GM19438 (cell line): ENCODE measurements at regions not wholly inside any gene's neighbourhood (a gene's known extent, or its start where the extent isn't known, plus 50 kb on each side); places are given as distances from the start of the nearest gene placed in this dataset.

ENCODE experiments used
- ATAC-seq: cut with Tn5 transposase; IDR thresholded peaks from one replicate; pipeline ENCODE4 v1.9.1; 2021; ENCODE audit warnings: low read depth; ENCODE audit not compliant: unreplicated experiment

GRCh38 chr3:188053710-188054380, 100.1 kb upstream of the LPP start:
- no peak for ATAC-seq

DNA sequence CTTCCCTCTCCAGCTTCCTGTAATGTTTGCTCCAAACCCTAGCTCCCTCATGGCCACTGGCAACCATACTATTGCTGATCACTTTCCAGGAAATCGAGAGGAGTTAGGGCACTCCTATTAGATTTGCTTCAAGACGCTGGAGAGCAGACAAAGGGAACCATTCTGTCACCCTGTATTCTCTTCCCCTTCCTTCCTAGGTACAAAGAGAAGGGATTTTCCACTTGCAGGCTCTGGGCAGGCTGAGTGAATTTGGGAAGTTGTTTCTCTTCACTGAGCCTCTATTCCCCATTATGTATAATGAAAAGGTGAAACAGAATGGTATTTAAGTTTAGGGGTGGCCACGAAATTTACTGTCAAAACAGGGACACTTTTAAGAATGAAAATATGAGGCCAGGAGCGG, 99.4 kb upstream of the LPP start:
- no peak for ATAC-seq

- no peak for ATAC-seq
Observed at GRCh38 chr3:188055388-188055787, 98.6 kb upstream of the LPP start.

DNA sequence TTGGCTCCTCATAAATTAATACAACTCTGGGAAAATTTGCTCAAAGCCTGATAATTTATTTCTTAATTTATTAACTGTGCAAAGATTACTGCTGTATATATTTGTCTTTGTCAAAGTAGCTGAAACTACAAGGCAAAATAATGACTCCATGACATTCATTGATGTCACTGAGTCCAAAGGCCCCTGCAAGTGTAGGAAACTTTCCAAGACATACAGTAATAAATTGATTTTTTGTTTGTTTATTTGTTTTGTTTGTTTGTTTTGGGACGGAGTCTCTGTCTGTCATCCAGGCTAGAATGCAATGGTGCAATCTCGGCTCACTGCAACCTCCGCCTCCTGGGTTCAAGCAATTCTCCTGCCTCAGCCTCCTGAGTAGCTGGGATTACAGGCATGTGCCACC, 96.8 kb upstream of the LPP start:
- no peak for ATAC-seq

DNA sequence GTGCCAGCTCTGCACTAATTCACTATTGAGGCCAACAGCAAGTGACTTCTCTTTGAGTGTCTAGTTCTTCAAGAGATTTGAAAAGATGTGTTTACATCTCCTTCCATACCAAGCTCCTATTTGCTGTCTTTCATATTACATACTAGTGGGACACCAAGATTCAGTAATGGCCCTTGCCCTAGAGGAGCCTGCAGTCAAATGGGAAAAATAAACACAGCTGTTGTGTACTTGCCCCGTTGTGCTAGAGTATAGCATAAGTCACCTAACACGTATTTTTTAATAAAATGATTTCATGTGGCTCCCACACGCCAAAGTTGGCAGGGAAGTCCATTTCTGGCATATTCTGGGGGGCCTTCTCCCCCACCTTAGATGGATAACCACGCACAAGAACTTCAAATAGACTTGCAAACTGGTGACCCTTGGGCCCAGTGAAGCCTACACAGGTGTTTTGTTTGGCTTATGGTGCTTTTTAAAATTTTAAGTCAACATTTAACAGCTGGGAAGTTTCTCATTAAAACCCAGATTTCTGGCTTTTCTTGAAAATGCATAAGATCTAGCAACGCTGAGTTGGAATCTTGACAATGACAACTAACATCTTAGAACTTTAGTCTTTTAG, 95.3 kb upstream of the LPP start:
- ATAC-seq: no peak

GRCh38 chr3:188059351-188059750, 94.6 kb upstream of the LPP start:
- no peak for ATAC-seq

GRCh38 chr3:188060264-188060835, 93.6 kb upstream of the LPP start:
- ATAC-seq: no peak

GRCh38 chr3:188060840-188061544, 93.0 kb upstream of the LPP start:
- ATAC-seq: no peak

DNA sequence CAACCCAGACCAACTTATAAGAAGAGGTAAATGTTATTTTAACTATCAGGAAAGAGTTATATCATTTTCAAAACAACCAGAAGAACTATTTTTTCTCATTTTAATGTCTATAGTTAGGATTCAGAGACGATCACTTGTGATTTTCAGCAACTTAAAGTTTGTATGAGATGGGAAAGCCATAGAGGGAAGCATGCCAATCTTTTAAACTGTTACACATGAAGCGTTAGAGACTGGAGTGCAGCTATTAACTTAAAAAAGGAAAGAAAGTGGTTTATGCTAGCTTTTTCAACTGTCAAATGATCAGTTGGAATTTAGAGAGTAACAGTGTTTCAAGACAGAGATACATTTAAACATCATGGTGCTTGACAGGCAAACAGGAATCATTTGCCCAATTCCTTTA, 91.7 kb upstream of the LPP start:
- ATAC-seq: no peak

DNA sequence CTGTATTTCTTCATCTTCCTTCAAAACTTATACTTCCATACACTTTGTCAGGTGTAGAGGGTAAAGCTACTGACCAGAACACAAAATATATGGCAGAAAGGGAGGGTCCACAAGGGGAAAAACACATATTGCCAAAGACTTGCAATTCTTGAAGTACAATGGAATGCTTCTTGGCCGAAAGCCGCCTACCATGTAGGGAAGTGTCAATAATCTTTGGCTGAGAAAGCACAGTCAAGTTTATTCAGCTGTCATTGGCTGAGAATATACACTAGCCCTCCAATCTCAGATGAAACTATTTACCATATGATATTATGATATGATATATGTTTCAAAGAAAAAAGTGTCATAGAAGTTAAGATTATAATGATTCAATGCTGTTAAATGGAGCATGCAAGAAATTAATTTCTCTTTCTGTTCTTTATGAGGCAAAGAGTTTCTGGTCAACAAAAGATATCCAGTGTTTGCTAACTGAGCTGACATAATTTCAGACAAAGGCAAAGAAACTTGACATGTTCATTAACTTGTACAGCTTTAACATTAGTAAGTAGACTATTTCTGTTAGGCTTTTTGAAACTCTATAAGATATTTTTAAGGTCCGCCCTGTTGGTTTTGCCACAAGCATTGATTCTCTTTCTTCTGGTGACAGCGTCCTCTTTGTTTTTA, 89.0 kb upstream of the LPP start:
- ATAC-seq: no peak

DNA sequence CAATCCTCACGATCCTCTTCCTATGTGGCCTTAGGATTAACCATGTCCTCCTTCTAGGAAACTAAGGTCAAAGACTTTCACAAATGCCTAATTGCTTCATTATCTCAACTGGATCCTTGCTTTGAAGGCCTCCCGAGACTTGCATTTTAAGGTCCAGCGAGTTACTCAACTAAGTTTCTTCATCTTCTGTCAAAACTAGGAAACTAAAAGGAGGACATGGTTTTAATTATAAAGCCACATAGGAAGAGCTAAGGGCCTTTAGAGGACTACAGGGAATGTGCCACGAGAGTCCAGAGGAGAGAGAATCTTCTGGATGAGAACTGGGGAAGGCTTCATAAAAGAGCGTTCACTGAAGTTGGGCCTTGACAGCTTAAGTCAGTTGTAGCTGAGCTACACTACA, 87.8 kb upstream of the LPP start:
- ATAC-seq: no peak

- ATAC-seq: no peak
Observed at GRCh38 chr3:188067932-188068331, 86.0 kb upstream of the LPP start.

- no peak for ATAC-seq
Observed at GRCh38 chr3:188068342-188068741, 85.6 kb upstream of the LPP start.

DNA sequence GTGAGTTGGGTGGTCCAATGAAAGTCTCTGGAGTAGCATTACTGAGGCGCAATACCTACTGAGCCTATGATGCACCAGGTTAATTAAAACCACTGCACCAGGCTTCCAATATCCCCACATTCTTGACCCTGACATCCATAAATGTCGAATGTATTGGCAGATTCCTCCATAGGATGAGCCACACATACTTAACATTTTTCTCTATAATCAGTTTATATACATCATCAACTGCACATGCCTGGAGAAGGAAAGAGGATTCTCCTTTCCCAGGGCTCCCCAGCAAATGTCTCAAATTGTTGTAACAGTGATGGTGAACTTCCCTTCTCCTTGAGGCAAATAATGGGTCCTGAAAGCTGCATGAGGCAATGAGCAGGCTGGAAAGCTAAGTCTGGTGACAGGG, 82.3 kb upstream of the LPP start:
- no peak for ATAC-seq

DNA sequence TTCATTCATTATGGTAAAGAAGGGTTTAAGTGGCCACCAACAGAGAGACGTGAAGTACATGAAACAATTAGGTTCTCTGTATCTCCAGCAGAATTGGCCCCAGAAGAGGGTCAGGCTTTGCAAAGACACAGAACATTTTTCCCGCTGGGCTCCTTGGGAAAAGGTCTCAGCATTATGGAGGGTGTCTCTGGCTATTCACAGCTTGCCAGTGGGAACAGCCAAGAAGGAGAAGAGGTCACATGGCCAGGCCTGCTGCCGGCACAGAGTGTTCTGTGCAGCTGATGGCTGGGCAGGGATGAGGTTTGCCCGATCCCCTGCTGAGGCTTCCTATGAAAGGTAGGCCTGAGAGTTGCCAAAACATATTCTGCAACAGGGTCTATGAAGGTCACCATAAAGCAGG, 77.8 kb upstream of the LPP start:
- ATAC-seq: no peak

DNA sequence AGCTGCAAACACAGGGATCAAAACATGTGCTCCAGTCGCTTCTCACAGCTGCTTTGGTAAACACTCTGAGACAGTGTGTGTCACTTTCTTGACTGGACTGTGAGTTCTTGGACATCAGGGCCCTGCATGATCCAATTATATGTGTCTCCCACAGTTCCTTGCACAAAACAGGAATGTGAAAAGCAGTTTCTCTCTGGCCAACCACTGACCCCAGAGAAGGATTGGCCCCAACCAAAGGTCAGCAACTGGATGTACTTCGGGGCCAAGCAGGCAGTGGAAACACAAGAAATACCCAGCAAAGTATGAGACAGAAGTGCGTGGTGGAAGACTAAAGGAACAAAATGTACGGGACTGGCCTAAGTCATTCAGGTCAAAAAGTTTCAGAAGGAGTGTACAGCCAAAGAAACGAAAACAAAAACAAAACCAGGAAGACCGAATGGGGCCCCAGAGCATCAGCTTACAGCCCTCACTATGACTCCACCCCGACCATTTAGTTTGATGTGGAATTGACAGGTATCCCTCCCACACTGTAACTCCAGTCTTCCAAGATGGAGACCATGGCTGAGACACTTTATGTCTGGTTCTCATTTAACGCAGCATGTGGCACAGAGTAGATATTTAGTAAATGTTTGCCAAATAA, 76.7 kb upstream of the LPP start:
- ATAC-seq: no peak

DNA sequence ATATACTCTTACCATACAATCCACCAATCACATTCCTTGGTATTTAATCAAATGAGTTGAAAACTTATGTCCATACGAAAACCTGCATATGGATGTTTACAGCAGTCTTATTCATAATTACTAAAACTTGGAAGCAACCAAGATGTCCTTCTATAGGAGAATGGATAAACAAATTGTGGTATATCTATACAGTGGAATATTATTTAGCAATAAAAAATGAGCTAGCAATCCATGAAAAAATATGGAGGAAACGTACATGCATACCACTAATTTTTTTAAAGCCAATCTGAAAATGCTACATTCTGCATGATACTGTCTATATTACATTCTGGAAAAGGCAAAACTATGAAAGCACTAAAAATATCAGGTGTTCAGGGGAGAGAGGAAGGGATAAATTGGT, 73.9 kb upstream of the LPP start:
- ATAC-seq: no peak

- no peak for ATAC-seq
Observed at GRCh38 chr3:188082031-188082430, 71.9 kb upstream of the LPP start.

GRCh38 chr3:188082450-188082849, 71.5 kb upstream of the LPP start:
- no peak for ATAC-seq

GRCh38 chr3:188083011-188083410, 70.9 kb upstream of the LPP start:
- ATAC-seq: no peak
